ENCODE measurements at regions not wholly inside any gene's neighbourhood (a gene's known extent, or its start where the extent isn't known, plus 50 kb on each side); places are given as distances from the start of the nearest gene placed in this dataset.

DNA sequence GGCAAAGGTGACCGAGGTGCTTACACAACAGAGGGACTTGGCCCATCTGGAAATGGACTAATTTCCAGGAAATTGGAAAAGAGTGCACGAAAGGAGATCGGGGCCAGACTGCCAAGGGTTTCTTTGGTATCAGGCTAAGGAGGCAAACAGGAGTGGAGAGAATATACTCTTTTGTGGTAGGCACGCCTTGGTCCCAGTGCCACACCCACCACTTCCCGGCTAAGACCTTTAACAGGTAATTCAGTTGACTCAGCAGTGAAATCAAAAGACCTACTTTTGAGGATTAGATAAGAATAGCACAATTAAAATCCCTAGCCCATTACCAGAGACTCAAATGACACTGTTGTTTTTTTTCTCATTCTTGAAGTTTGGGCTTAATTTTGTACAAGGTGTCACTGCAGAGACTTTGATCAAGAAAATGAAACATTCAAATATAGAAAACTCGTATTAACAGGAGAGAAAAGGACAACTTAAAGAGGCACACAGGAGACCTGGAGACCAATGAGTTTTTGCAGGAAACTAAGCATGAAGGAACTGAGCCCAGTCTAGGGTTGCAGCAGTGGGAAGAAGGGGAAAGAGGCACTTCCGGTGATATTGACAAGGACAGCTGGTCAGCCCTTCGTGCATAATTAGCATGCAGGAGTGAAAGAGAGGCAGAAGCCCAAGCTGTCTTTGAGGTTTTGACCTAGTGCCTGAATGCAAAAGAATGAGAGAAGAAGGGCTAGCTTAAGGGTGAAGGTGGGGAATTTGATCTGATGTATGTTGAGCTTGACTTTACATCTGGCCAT lies 265.5 kb upstream of the CCL2 start:
- H3K4me3 ChIP-seq (ENCODE audit: low read depth, low read length), result no peak overlapping the region
- ChIA-PET POLR2A (no interaction called here), CTCF (no interaction called here)
- H3K27me3 ChIP-seq (ENCODE audit: control insufficient read depth, insufficient read depth, low read length), result no peaks in the 10 kb centered on the region
- no peak for DNase-seq (ENCODE audit: low read depth, low spot score)
- H3K27ac ChIP-seq (ENCODE audit: low read depth, low read length), result no peak overlapping the region
- TF ChIP-seq, protein P1, sequence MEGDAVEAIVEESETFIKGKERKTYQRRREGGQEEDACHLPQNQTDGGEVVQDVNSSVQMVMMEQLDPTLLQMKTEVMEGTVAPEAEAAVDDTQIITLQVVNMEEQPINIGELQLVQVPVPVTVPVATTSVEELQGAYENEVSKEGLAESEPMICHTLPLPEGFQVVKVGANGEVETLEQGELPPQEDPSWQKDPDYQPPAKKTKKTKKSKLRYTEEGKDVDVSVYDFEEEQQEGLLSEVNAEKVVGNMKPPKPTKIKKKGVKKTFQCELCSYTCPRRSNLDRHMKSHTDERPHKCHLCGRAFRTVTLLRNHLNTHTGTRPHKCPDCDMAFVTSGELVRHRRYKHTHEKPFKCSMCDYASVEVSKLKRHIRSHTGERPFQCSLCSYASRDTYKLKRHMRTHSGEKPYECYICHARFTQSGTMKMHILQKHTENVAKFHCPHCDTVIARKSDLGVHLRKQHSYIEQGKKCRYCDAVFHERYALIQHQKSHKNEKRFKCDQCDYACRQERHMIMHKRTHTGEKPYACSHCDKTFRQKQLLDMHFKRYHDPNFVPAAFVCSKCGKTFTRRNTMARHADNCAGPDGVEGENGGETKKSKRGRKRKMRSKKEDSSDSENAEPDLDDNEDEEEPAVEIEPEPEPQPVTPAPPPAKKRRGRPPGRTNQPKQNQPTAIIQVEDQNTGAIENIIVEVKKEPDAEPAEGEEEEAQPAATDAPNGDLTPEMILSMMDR (IDR thresholded peaks at IDR 0.05; ENCODE audit: low read depth, low read length), result no peak
- H3K9me3 ChIP-seq (ENCODE audit: control insufficient read depth, insufficient read depth, low read length), result no peaks in the 10 kb centered on the region

DNA sequence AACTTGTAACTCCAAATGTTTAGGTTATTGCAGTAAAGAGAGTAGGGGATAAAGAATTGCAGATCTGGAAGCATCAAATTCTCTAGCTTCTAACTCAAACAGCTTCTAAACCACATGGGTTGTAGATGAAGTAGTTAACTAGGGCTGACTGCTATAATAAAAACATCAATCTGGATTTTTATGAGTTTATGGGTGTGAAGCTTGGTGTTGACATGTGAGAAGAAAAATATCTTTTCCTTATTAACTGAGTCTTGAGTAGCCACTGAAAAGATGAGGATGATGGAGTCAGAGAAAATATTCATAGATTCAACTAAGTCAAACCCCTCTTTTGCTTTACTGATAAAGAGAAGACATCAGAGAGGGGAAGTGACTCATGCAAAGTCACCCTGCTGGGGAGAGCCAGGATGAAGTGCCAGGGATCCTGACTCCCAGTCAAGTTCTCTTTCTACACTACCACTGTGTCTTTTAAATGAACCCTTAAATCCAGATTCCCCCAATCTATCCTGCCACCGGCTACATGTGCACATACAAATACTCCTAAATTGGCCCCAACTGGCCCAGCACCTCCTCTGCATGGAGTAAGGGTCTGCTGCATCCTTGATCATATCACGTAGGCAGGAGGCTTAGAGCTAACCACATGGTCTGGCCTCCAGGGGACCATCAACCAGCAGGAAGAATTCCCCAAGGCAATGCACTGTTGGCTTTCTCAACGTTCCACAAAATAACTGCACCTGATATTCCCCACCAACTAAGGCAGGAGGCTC lies 264.0 kb upstream of the CCL2 start:
- no peak overlapping the region for H3K27ac ChIP-seq (ENCODE audit: low read depth, low read length)
- ChIA-PET CTCF (no interaction called here), POLR2A (no interaction called here)
- no peaks in the 10 kb centered on the region for H3K27me3 ChIP-seq (ENCODE audit: control insufficient read depth, insufficient read depth, low read length)
- H3K4me3 ChIP-seq (ENCODE audit: low read depth, low read length), result no peak overlapping the region
- DNase-seq (ENCODE audit: low read depth, low spot score), result no peak
- TF ChIP-seq, protein P1 (IDR thresholded peaks at IDR 0.05; ENCODE audit: low read depth, low read length), result no peak
- H3K9me3 ChIP-seq (ENCODE audit: control insufficient read depth, insufficient read depth, low read length), result no peaks in the 10 kb centered on the region; the same call in 1 of the 2 replicates

DNA sequence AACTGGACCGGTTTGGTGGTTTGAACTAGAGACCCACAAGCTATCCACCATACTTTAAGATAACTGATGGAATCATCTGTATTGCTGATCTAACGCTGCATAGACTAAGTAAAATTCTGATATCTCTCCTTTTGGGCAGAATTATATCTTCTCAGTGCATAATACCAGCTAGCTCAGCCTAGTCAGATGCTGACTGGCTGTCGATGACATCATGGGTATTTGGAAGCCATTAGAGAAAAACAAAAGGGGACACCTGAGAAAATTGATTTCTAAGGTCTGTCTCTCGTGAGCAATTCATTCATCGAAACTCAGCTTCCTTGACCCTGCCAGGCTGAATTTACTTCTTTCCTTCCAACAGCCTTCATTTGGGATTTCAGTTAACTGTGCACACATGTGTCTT lies 263.0 kb upstream of the CCL2 start:
- no peak overlapping the region for H3K27ac ChIP-seq (ENCODE audit: low read depth, low read length)
- DNase-seq (ENCODE audit: low read depth, low spot score), result no peak
- CTCF ChIA-PET, result no interaction called here
- no peaks in the 10 kb centered on the region; the same call in 1 of the 2 replicates for H3K9me3 ChIP-seq (ENCODE audit: control insufficient read depth, insufficient read depth, low read length)
- TF ChIP-seq, protein P1 (IDR thresholded peaks at IDR 0.05; ENCODE audit: low read depth, low read length), result no peak
- POLR2A ChIA-PET, result no interaction called here
- H3K4me3 ChIP-seq (ENCODE audit: low read depth, low read length), result no peak overlapping the region
- no peaks in the 10 kb centered on the region for H3K27me3 ChIP-seq (ENCODE audit: control insufficient read depth, insufficient read depth, low read length)

DNA sequence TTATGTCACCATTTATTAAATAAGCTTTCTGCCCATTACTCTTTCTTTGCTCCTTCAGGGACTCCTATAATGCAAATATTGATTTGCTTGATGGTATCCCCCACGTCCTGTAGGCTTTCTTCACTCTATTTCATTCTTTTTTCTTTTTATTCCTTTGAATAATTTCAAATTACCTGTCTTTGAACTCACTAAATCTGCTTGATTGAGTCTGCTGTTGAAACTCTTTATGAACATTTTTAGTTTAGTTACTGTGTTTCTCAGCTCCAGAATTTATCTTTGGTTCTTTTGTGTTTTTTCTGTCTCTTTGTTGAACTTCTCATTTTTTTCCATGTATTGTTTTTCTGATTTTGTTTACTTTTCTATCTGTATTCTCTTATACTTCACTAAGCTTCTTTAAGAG lies 254.4 kb upstream of the CCL2 start:
- POLR2A ChIA-PET, result no interaction called here
- peaks cover 6% of the 10 kb centered on the region for H3K9me3 ChIP-seq (ENCODE audit: control insufficient read depth, insufficient read depth, low read length)
- CTCF ChIA-PET, result no interaction called here
- H3K27ac ChIP-seq (ENCODE audit: low read depth, low read length), result no peak overlapping the region
- TF ChIP-seq, protein P1 (IDR thresholded peaks at IDR 0.05; ENCODE audit: low read depth, low read length), result no peak
- H3K27me3 ChIP-seq (ENCODE audit: control insufficient read depth, insufficient read depth, low read length), result no peaks in the 10 kb centered on the region
- no peak overlapping the region for H3K4me3 ChIP-seq (ENCODE audit: low read depth, low read length)
- DNase-seq (ENCODE audit: low read depth, low spot score), result no peak

DNA sequence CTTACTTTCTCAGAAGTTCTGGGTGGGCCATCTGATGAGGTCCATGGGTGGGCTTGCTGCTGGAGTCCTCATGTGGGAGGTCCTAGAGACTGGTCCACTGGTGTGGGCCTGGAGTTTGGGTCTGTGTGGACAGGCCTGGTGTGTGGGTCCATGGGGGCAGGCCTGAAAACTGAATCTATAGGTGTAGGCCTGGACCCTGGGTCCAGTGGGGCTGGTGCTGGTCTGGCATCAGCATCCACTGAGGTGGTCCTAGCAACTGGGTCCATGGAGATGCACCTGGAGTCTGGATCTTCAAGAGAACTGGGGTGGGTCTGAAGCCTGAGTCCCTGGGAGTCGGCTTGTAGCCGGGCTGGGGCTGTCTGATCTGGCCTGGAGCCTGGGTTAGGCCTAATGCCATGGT lies 253.8 kb upstream of the CCL2 start:
- CTCF ChIA-PET, result no interaction called here
- TF ChIP-seq, protein P1 (IDR thresholded peaks at IDR 0.05; ENCODE audit: low read depth, low read length), result no peak
- no peak for DNase-seq (ENCODE audit: low read depth, low spot score)
- no peak overlapping the region for H3K27ac ChIP-seq (ENCODE audit: low read depth, low read length)
- POLR2A ChIA-PET, result no interaction called here
- peaks cover 8% of the 10 kb centered on the region for H3K9me3 ChIP-seq (ENCODE audit: control insufficient read depth, insufficient read depth, low read length)
- no peaks in the 10 kb centered on the region for H3K27me3 ChIP-seq (ENCODE audit: control insufficient read depth, insufficient read depth, low read length)
- no peak overlapping the region for H3K4me3 ChIP-seq (ENCODE audit: low read depth, low read length)

All from AG04450 (cell line).